NCI-H128 (cell line): ENCODE measurements at regions not wholly inside any gene's neighbourhood (a gene's known extent, or its start where the extent isn't known, plus 50 kb on each side); places are given as distances from the start of the nearest gene placed in this dataset.
"Not testable (repeated sequence)": the region's sequence is repeated elsewhere in the genome, so short reads cannot be mapped to it uniquely, and the experiment has no call there.

ENCODE experiments used
- DNase-seq: peaks from one replicate; lab custom pipeline; 2025; ENCODE audit not compliant: unreplicated experiment; lab: John Stamatoyannopoulos, UW

DNA sequence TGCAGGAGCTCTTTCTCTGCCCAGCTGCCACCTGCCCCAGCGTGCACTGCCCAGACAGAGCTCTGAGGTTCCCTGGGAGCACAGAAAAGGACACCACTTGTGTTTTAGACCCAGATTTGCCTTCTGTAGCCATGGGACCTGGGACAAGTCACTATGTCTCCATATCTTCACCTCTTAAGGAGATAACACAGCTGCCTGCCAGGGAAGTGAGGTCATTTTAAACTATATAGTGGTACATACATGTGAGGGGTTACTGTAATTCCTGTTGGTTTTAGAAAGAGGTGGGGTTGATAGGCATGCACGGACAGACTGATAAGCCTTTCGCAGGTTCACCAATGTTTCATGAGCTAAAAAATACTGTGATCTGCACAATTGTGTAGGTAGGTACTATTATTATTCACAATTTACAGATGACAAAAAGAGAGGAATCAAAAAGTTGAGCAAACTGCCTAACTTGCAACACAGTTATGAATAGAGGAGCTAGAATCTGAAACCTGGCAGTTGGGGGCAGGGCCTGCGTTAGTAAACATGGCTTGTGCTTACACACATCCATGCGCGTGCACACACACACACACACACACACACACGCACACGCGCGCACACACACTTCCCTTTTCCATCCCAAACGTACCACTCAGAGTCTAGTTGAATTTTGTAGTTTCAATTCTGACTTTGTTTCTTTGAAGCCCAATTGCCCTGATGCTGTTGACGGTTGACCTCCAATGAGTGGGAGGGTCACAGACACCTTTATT lies 193.6 kb downstream of the FAM43A start:
- no peak for DNase-seq

DNA sequence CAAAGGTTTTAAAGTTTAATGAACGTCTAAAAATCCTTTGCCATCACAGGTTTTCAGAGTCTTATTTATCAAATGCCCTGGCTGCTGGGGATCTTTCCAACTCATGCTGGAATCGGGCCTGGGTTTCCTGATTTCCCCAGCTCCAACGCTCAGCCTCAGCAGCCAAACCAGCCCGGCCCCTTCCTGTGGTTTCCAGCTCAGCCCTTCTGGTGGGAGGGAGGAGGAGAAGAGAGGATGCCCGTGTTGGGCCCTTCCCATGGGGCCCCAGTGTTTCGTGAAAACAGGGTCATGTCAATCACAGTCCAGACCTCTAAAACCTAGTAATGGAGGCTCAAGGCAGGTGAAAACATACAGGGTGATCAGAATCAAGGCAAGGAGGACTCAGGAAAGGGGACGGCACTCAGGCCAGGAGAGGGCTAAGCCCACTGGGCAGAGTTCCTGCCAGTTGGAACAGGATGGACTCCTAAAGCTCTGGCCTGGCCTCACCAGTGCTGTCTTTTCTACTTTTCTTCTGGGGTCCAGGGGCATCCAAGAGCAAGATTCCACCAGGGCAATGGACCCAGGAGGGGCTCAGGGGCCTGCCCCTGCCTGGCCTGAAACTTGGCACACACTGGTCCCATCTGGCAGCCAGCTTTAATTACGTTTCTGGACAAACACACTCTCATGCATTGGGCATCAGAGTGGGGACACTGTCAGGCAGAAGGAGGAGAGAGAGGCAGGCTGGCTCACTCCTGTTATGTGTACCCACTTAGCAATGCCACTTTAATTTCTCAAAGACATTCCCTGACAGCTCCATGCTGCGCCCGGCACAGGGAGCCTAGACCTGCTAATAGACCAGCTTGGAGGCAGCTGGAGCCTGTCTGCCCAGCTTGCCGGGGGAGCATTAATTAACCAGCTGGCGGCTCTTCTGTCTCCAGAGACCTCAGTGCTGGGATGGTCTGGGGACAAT lies 194.6 kb downstream of the FAM43A start:
- DNase-seq, result no peak

- DNase-seq, result no peak
Measured at GRCh38 chr3:194880940-194881925, 195.6 kb downstream of the FAM43A start.

GRCh38 chr3:194884649-194885315 lies 199.1 kb downstream of the FAM43A start:
- DNase-seq, result no peak

- DNase-seq, result no peak
Measured at GRCh38 chr3:194885766-194886165, 200.1 kb downstream of the FAM43A start.

GRCh38 chr3:194886836-194887235 lies 201.2 kb downstream of the FAM43A start:
- no peak for DNase-seq

- not testable (repeated sequence) for DNase-seq
Measured at GRCh38 chr3:194888062-194888461, 202.4 kb downstream of the FAM43A start.

DNA sequence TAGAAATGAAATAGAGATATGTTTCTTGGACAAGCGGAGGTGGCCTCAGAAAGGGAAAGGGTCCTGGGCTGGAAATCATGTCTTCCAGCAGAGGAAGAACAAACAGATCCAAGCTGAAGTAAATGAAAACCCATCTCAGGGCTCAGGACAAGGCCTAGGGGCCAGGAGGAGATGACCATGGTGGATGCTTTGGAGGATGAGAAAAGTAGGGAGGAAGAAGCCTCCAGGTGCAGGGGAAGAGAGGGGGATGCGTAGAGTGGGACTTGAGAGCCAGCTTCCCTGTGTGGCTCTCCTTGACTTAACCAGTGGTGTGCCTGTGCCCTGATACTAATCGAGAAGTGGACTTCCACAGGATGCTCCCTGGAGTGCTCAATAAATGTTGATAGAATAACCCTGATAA lies 203.2 kb downstream of the FAM43A start:
- DNase-seq, result no peak

- no peak for DNase-seq
Measured at GRCh38 chr3:194890091-194890490, 204.4 kb downstream of the FAM43A start.

DNA sequence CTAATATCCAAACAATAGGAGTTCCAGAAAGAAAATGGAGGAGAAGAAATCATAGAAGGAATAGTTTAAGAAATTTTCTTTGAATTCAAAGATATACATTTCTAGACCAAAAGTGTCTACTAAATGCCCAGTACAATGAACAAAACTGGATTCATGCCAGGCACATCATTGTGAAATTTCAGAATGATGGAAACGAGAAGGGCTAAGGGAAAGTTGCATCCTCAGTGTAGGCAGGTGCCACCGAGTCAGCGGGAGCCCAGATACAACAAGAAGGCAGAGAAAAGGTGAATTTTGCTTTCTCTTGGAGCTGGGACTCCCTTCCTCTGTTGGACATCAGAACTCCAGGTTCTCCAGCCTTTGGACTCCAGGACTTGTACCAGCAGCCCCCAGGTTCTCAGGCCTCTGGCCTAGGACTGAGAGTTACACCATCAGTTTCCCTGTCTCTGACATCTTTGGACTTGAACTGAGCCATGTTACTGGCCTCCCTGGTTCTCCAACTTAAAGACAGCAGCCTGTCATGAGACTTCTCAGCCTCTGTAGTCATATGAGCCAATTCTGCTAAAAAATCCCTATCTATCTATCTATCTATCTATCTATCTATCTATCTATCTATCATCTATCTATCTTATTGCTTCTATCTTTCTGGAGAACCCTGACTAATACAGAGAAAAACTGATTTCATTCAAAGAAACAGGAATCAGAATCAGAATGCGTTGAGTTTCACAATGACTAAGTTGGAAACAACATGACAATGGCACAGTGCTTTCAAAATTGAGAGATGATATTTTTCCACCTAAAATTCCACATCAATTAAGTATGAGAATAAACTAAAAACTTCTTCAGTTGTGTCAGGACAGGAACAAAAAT lies 207.7 kb downstream of the FAM43A start:
- DNase-seq, result no peak

- DNase-seq, result no peak
Measured at GRCh38 chr3:194894538-194894937, 208.9 kb downstream of the FAM43A start.

- no peak for DNase-seq
Measured at GRCh38 chr3:194900854-194901522, 215.3 kb downstream of the FAM43A start.

DNA sequence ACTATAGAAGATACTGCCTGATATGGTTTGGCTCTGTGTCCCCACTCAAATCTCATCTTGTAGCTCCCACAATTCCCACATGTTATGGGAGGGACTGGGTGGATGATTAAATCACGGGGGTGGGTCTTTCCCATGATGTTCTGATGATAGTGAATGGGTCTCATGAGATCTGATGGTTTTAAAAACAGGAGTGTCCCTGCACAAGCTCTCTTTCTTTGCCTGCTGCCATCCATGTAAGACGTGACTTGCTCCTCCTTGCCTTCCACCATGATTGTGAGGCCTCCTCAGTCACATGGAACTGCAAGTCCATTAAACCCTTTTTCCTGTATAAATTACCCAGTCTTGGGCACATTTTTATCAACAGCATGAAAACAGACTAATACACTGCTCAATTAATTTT lies 217.8 kb downstream of the FAM43A start:
- DNase-seq, result not testable (repeated sequence)

DNA sequence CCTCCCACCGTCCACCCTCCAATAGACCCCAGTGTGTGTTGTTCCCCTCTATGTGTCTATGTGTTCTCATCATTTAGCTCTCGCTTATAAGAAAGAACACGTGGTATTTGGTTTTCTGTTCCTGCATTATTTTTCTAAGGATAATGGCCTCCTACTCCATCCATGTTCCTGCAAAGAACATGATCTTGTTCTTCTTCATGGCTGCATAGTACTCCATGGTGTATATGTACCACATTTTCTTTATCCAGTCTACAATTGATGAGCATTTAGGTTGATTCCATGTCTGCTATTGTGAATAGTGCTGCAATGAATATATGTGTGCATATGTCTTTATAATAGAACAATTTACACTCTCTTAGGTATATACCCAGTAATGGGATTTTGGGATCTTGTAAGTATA lies 219.3 kb downstream of the FAM43A start:
- DNase-seq, result not testable (repeated sequence)

- DNase-seq, result no peak
Measured at GRCh38 chr3:194905696-194906095, 220.0 kb downstream of the FAM43A start.

GRCh38 chr3:194906229-194906629 lies 220.5 kb downstream of the FAM43A start:
- no peak for DNase-seq

- DNase-seq, result no peak
Measured at GRCh38 chr3:194906970-194907629, 221.4 kb downstream of the FAM43A start.

DNA sequence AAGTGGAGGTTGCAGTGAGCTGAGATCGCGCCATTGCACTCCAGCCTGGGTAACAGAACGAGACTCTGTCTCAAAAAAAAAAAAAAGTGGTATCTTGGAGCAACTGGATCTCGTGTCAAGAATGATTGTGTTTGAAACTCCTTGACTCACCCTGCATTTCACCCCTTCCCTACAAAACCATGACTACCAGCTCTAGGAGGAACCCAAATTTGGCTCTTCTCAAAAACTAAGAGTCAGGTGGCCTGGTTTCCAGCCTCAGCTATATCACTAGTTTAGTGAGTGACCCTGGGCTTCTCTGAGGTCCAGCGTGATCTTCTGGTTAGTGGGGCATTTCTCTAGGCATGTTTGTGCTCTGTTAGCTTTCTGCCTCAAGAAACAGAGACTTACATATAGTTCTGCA lies 222.1 kb downstream of the FAM43A start:
- no peak for DNase-seq
